HG03159 (cell line): ENCODE measurements at regions not wholly inside any gene's neighbourhood (a gene's known extent, or its start where the extent isn't known, plus 50 kb on each side); places are given as distances from the start of the nearest gene placed in this dataset.
"Not testable (repeated sequence)": the region's sequence is repeated elsewhere in the genome, so short reads cannot be mapped to it uniquely, and the experiment has no call there.

Experiments used
- ATAC-seq: cut with Tn5 transposase; IDR thresholded peaks from one replicate; pipeline ENCODE4 v1.9.1; 2021; ENCODE audit warnings: mild to moderate bottlenecking, moderate library complexity; ENCODE audit not compliant: unreplicated experiment

DNA sequence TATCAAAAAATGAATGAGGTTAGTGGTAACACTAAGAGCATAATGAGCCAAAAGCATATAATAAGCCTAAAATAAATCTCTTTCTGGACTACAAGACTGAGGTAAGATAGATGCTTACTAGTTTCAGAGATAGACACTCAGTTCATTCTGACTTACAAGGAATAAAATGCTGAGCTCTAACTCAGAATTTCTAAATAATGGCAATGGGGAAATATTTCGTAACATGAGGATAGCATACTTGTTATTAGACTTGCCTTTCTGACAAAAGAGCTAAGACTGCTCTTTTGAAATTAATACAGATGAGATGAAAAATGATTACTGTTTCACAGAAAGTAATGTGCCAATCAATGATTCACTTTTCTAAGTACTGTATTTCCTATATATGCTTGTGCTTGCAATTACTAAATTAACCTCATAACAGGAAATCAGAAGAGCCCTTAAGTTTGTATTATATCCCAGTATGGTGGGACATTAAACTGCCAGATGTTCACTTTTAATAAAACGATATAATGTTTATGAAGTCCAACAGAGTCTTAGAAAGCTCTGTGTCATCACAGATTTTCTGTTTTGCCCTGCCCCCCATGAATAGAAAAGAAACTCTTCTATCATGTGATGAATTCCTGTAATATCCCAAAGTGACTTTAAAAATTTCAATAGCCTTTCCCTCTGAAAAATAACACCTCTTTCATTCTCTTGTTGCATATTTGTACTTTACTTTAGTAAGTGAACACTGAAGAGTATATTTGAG, 2771.0 kb upstream of the PCDH20 start:
- no peak for ATAC-seq

DNA sequence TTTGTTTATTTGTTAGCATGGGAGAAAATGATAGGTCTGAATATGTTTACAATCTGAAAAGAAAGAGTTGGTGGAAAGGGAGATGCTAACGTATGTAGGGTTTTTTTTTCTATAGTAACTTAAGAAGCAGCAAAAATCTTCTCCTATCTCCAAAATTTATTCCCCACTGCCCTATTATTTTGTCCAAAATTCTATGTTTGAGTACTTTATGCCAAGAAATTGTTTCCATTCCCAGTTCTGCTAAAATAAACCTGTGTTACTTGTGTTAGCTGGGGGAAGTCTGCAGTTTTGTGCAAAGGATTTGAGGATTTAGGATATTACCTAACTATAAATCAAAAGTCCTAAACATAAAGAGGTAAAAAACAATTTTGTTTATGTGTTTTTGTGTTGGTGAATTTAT, 2770.4 kb upstream of the PCDH20 start:
- no peak for ATAC-seq

DNA sequence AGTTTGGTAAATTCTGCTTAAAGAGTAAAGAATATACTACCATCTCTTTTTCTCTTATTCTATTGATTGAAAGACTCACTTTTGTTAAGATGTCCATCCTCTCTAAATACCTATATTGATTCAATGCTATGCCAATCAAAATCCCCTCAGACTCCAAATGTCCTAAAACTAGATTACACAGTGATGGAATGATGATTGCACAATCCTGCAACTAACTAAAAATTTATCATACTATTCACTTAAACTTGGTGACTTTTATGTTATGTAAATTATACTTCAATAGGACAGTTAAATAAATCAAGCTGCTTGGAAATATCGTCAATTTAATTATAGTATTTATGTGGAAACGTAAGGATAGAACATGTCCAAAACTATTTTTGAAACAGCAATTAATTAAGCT, 2765.1 kb upstream of the PCDH20 start:
- no peak for ATAC-seq

DNA sequence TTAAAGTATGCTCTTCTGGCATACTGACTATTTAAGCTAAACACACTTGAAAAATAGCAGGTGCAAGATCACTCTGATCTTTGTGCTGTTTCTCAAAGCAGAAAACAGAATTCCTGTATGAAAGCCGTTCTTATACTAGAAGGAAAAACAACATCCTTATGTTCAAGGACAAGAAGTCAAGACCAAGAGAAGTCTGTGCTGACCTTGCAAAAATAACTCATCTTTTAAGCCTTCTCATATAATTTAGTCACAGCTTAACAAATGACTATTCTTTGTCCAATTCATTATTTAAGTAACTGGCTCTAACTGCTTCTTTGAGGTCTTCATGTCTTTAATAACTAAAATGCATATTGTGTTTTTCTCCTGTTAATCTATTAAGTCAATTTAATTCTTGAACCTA, 2750.2 kb upstream of the PCDH20 start:
- no peak for ATAC-seq

DNA sequence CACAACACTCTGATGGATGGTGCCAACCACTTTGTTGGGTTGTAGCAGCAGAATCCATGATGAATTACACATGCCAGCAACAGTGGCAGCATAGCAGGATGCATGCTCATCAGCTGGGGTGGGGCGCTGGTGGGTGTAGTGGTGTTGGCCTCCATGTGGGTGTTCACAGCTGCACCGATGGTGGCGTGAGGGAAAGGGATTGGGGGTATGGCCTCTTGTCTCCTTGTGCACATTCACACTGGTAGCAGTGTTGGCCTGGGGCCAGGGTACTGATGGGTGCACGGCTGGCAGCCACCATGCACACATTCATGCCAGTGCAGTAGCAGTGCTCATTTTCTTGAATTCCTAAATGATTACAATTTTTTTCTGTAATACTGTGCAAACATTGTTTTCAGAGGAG, 2748.8 kb upstream of the PCDH20 start:
- ATAC-seq, result no peak

DNA sequence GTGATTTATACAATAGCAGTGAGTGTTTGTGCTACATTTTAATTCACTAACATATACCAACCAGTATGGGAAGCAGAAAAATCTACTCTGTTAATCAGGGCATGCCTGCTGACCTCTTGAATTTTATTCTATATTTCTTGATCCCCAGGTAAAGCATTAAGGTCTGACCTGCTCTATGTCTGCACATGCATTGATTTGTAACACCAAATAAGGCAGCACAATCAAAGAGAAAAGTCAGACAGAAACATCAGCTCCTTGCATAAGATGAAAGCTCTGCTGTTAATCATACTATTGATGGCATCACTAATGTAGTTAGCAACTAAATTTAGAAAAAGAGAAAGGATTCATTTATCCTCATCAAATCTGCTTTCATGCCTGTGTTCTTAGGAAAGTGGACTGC, 2744.8 kb upstream of the PCDH20 start:
- ATAC-seq, result no peak

DNA sequence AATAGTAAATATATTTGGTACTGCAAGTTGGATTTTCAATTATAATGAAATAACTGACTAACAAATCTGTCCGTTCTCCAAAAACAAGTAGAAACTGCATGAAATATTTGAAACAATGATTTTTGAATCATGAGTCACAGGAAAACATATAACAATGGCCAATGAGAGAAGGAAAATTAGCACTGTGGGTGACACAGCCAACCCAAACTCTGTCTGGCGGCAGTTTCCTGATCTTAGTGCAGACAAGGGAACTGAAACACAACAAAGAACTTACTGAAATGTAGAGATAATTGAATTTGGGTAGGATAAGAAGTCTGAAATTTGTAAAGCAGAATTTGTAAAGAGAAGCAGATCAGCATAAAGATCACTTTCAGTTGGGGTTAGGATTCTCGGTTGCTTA, 2743.3 kb upstream of the PCDH20 start:
- ATAC-seq, result no peak

DNA sequence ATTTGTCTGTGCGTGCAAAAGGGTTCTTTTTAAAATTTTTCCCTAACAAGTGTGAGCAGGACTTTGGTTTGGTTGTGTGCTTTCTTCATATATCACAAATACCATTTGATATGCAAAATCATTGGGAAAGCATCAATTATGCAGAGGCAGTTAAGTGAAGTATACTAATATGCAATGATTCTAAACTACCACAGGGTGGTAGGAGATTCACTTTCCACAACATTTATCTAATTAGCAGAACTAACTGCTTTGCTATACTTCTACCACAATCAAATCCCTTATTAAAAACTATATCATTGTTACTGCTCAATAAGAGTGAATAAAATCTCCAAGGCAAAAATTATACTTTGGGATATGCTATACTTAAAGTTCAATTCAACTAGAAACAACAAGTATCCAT, 2738.9 kb upstream of the PCDH20 start:
- ATAC-seq, result no peak

DNA sequence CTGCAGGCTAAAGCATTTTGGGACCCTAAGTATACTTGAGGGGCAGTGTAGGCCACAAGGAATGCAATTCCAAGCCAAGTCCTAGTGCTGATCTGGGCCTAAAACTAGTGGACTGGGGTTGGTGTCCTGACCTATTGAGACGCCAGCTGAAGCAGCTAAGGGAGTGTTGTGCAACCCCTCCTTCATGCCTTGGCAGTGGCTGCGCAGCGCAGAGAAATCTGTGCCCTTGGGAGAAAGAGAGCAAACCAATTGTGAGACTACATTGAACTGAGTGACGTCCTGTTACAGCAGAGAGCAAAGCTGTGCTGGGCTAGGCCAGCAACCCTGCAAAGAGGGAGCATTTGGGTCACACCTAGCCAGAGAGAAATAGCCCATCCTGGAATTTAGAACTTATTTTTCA, 2715.0 kb upstream of the PCDH20 start:
- ATAC-seq, result no peak

DNA sequence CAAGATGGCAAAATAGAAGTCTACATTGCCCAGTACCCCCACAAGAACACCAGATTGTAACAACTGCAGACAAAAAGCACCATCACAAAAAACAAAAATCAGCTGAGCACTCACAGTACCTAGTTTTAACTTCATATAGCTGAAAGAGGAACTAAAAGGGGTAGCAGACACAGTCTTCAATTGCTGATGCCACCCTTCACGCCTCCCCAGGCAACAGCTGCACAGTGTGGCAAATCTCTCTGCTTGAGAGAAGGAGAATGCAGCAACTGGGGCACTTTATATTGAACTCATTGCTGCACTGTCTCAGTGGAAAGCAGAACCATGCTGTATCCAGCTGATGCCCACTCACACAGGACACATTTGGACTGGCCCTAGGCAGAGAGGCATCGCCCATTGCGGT, 2714.5 kb upstream of the PCDH20 start:
- no peak for ATAC-seq

DNA sequence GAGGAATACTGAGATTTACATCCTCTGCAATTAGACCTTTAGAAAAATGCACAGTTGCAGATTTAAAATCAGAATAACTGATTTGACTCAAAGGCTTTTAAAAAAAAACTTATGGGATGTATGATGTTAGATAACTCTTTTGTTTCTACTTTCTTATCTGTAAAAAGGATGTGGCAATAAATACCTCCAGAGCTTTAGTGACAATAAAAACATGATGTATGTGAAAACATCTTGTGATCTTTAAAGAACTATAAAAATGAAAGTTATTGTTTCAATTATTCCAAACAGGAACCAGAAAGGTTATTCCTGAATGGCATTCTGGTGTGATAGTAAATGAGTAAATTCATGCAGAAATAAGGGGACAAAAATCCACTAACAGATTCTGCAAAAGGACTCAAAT, 2712.2 kb upstream of the PCDH20 start:
- no peak for ATAC-seq

DNA sequence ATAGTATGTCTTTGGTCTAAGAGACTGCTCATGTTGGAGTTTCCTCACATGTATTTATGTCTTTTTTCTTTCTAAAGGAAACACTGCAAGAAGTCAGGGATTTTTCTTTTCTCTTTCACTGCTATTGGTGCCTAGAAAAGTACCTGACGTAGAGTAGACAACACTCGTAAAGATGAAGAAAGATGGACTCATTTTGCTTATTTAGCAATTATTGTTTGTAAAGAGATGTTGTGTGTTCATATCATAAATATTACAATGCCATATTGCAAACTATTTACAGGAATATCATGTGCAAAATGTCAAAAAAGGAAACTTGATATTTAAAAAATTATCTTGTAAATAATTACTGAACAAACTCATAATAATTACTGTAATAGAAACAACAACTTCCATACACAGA, 2711.5 kb upstream of the PCDH20 start:
- no peak for ATAC-seq

DNA sequence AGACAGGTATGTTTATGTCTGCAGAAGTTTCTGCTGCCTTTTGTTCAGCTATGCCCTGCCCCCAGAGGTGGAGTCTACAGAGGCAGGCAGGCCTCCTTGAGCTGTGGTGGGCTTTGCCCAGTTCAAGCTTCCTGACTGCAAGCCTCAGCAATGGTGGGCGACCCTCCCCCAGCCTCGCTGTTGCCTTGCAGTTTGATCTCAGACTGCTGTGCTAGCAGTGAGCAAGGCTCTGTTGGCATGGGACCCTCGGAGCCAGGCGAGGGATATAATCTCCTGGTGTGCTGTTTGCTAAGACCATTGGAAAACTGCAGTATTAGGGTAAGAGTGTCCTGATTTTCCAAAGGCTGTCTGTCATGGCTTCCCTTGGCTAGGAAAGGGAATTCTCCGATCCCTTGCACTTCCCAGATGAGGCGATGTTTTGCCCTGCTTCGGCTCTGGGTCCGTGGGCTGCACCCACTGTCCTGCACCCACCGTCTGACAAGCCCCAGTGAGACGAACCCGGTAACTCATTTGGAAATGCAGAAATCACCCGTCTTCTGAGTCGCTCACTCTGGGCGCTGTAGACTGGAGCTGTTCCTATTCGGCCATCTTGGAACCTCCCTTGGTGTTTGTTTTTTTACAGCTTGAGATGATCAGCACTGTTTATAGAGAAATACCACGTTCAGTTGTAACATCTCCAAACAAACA, 2705.5 kb upstream of the PCDH20 start:
- not testable (repeated sequence) for ATAC-seq

DNA sequence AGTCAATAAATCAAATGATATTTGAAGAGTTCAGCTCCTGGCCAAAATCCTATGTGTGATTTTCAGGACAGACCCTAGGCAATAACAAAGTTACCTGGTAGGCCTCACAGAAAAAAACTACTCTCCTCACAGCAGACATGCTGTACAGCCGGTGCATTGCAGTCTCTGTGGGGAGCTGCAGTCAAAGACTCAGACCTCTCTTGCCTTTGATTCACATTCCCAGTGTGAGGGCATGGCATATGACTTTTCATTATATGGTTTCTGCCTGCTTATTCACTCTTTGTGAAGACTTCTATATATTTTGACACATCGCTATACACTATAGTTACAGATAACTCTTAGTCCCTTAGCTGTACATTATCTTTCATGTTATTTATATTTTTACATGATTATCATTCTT, 2684.3 kb upstream of the PCDH20 start:
- no peak for ATAC-seq

DNA sequence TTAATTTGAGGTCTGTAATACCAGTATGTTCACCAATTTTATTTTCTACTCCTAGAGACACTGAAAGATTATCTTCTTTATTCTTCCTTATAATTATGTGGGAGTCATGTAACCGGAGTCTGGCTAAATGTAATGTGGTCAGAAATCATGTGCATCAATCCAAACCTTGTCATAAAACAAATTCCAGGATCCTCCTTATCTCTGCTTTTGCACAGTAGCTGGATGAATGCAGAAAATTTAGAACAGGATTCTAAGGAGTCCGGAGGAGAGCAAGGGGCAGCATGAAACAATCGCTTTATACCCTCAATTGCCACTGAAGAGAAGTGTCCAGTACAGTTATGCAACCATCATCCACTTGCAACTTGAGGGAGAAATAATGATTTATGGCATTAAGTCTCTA, 2674.7 kb upstream of the PCDH20 start:
- no peak for ATAC-seq

DNA sequence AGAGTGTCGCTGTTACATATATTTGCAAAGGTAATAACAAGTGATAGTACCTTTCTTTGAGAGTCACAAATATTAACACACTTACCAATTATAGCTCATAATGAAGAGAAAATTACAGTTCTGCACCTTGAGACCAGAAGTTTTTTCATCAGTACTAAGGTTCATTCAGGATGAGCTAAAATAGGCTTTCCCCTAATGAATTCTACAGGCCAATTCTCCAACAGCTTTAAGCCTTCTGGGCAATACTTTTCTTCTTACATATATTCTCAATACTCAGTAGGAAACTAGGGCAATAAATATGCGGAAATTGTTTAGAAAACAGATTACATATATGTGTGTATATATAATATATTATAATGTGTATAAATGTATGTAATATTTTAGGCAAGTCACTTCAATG, 2672.8 kb upstream of the PCDH20 start:
- ATAC-seq, result no peak

DNA sequence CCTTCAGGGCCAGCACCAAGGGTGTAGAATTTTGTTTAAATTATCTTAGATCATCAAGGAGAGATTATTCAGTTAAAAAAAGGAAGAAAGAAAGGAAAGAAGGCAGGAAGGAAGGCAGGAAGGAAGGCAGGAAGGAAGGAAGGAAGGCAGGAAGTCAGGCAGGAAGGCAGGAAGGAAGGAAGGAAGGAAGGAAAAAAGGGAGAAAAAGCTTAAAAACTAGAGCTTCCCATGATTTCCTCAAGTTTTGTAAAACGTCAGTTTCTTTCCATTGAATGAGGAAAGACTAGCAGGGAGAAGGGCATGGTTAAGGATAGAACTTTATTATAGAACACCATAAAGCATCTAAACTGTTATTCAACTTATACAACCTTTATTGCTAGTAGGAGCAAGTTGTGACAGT, 2672.0 kb upstream of the PCDH20 start:
- no peak for ATAC-seq

DNA sequence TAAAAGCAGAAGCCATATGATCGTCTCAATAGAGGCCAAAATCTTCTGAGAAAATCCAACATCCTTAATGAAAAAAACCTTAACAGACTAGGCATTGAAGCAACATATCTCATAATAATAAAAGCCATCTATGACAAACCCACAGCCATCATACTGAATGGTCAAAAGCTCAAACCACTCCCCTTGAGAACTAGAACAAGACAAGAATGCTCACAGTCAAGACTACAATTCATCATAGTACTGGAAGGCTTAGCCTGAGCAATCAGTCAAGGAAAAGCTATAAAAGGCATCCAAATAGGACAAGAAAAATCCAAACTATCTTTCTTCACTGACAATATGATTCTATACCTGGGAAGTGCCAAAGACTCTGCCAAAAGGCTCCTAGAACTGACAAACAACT, 2668.2 kb upstream of the PCDH20 start:
- ATAC-seq, result no peak

DNA sequence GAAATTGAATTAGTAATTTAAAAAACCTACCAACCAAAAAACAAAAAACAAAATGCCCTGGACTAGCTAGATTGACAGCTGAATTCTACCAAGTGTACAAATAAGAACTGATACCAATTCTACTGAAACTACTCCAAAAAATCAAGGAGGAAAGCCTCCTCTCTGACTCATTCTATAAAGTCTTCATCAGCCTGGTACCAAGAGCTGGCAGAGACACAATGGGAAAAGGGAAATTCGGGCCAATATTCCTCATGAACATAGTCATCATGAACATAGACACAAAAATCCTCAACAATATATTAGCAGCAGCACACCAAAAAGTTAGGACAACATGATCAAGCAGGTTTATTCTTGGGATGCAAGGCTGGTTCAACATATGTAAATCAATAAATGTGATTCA, 2667.7 kb upstream of the PCDH20 start:
- no peak for ATAC-seq

DNA sequence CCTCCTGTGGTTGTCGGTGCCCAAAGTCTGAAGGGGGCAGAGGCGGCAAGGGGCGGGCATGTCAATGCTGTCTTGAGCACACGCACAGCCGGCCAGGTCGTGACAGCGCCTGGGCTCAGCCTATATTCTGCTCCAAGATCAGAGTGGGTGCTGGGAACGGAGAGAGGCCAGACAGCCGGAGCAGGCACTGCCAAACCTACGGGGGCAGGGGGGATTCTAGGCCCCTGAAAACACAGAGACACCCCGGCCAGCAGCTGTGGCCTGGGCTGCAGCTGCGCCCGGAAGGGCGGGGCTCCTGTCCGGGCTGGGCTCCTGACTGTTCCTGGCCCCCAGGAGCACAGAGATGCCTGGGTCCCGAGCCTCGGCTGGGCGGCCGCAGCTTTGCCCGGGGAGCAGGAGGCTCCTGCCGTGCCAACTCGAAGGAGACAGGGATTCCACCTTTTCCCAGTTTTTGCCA, 2662.9 kb upstream of the PCDH20 start:
- ATAC-seq, result no peak

DNA sequence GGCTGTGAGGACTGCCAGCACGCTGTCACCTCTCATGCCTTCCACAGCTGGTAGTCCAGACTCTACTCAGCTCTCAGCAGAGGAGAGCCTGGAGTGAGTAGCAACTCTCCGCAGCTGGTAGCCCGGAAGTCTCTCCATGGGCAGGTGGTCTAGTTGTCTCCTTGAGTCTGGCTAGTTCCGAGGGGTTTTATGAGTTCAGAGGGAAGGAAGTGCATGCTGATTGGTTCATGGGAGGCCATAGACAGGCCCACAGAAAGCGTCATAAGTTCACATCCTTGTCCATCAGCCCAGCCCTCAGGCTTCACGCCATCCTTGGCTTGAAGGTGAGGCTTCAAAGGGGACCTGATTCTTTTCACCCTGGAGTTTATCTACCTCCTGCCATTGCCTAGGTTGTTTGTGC, 2662.4 kb upstream of the PCDH20 start:
- no peak for ATAC-seq

DNA sequence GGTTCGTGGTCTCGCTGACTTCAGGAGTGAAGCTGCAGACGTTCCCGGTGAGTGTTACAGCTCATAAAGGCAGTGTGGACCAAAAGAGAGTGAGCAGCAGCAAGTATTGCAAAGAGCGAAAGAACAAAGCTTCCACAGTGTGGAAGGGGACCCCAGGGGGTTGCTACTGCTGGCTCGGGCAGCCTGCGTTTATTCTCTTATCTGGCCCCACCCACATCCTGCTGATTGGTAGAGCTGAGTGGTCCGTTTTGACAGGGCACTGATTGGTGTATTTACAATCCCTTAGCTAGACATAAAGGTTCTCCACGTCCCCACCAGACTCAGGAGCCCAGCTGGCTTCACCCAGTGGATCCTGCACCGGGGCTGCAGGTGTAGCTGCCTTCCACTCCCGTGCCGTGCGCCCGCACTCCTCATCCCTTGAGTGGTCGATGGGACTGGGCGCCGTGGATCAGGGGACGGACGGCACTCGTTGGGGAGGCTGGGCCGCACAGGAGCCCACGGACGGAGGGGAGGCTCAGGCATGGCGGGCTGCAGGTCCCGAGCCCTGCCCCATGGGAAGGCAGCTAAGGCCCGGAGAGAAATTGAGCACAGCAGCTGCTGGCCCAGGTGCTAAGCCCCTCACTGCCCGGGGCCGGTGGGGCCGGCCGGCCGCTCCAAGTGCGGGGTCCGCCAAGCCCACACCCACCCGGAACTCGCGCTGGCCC, 2661.6 kb upstream of the PCDH20 start:
- not testable (repeated sequence) for ATAC-seq
